ENCODE measurements at regions not wholly inside any gene's neighbourhood (a gene's known extent, or its start where the extent isn't known, plus 50 kb on each side); places are given as distances from the start of the nearest gene placed in this dataset.

DNA sequence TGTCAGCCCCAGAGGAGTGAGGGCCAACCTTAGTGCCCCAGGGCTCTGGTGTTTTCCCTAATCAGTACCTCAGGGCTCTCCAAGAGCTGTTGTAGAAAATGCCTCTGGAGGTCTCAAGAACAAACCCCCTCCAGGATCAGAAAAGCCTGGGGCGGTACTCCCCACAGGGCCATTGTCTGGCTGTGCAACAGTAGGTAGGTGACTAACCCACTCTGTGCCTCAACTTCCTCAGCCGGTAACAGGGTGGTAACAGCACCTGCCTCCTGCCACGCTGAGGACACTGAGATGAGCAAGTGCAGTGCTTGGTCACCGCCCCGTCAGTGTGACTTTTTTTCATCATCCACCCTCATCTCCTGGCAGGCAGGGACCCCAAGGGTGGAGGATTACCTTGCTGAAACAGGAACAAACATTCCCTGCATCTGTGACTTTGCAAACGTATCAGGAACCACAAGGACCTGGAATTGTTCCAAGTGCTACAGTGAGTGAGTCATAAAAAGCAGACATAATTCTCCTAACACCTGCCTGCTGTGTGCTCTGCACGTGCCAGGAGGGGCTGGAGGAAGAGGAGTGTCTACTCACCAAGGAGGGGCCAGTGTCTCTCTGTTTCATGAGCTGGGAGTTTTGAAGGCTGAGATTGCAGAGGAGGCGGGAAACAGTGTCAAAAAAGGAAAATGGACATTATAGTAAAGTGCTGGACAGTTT, 440.8 kb downstream of the NPHP4 start:
- ATAC-seq (ENCODE audit: low read depth) (no peak), DNase-seq (no peak)
- Mint-ChIP-seq H3K4me3 (no peak overlapping the region), H3K9me3 (peaks cover 5% of the 10 kb centered on the region), H3K27ac (no peak overlapping the region), H3K27me3 (peaks cover 4% of the 10 kb centered on the region), H3K36me3 (ENCODE audit: low read depth) (no peaks in the 10 kb centered on the region), H3K4me1 (no peaks in the 10 kb centered on the region)
- intact Hi-C loops (cut with micrococcal nuclease) = no loop called here
- ChIA-PET CTCF (no interaction called here), POLR2A (no interaction called here)
- TF ChIP-seq, protein P1, sequence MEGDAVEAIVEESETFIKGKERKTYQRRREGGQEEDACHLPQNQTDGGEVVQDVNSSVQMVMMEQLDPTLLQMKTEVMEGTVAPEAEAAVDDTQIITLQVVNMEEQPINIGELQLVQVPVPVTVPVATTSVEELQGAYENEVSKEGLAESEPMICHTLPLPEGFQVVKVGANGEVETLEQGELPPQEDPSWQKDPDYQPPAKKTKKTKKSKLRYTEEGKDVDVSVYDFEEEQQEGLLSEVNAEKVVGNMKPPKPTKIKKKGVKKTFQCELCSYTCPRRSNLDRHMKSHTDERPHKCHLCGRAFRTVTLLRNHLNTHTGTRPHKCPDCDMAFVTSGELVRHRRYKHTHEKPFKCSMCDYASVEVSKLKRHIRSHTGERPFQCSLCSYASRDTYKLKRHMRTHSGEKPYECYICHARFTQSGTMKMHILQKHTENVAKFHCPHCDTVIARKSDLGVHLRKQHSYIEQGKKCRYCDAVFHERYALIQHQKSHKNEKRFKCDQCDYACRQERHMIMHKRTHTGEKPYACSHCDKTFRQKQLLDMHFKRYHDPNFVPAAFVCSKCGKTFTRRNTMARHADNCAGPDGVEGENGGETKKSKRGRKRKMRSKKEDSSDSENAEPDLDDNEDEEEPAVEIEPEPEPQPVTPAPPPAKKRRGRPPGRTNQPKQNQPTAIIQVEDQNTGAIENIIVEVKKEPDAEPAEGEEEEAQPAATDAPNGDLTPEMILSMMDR (IDR thresholded peaks at IDR 0.05) = no peak

GRCh38 chr1:5548266-5548665, 444.0 kb downstream of the NPHP4 start:
- intact Hi-C loops (cut with micrococcal nuclease) = no loop called here
- Mint-ChIP-seq H3K27me3 (peaks cover 18% of the 10 kb centered on the region), H3K27ac (no peak overlapping the region), H3K4me3 (no peak overlapping the region), H3K36me3 (ENCODE audit: low read depth) (no peaks in the 10 kb centered on the region), H3K9me3 (no peaks in the 10 kb centered on the region), H3K4me1 (no peaks in the 10 kb centered on the region)
- DNase-seq = no peak
- no peak for ATAC-seq (ENCODE audit: low read depth)
- TF ChIP-seq, protein P1 (IDR thresholded peaks at IDR 0.05) = no peak
- ChIA-PET POLR2A (no interaction called here), CTCF (no interaction called here)

GRCh38 chr1:5543235-5543634, 449.0 kb downstream of the NPHP4 start:
- H3K4me3 Mint-ChIP-seq = no peak overlapping the region
- H3K27ac Mint-ChIP-seq = no peak overlapping the region
- no peak for DNase-seq
- H3K36me3 Mint-ChIP-seq (ENCODE audit: low read depth) = no peaks in the 10 kb centered on the region
- CTCF ChIA-PET = no interaction called here
- no peak for ATAC-seq (ENCODE audit: low read depth)
- intact Hi-C loops (cut with micrococcal nuclease) = no loop called here
- TF ChIP-seq, protein P1 (IDR thresholded peaks at IDR 0.05) = no peak
- POLR2A ChIA-PET = no interaction called here
- H3K4me1 Mint-ChIP-seq = no peaks in the 10 kb centered on the region
- peaks cover 7% of the 10 kb centered on the region for H3K9me3 Mint-ChIP-seq
- peaks cover 23% of the 10 kb centered on the region for H3K27me3 Mint-ChIP-seq

DNA sequence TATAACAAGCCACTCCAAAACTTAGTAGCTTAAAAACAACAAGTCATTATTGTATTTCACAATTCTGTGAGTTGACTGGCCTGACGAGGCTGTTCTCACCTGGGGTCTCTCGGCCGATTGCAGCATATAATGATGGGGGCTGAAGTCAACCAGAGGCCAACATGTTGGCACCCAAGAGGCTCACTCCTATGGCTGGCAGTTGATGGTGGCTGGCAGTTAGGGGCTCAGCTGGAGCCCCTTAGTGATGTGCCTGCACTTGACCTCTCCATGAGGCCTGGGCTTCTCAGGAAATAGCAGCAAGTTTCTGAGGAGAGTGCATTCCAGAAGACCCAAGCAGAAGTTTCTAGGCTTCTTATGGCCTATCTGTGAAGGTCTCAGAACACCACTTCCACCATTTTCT, 459.4 kb downstream of the NPHP4 start:
- Mint-ChIP-seq H3K4me3 (no peak overlapping the region), H3K4me1 (no peaks in the 10 kb centered on the region), H3K27me3 (no peaks in the 10 kb centered on the region), H3K36me3 (ENCODE audit: low read depth) (no peaks in the 10 kb centered on the region), H3K27ac (no peak overlapping the region), H3K9me3 (peaks cover 7% of the 10 kb centered on the region)
- intact Hi-C loops (cut with micrococcal nuclease) = no loop called here
- ChIA-PET POLR2A (no interaction called here), CTCF (no interaction called here)
- ATAC-seq (ENCODE audit: low read depth) = no peak
- no peak for DNase-seq
- TF ChIP-seq, protein P1 (IDR thresholded peaks at IDR 0.05) = no peak

GRCh38 chr1:5526822-5527551, 465.2 kb downstream of the NPHP4 start:
- TF ChIP-seq, protein P1 (IDR thresholded peaks at IDR 0.05) = no peak
- no peak for ATAC-seq (ENCODE audit: low read depth)
- DNase-seq = no peak
- POLR2A ChIA-PET = no interaction called here
- H3K4me1 Mint-ChIP-seq = no peaks in the 10 kb centered on the region
- CTCF ChIA-PET = no interaction called here
- intact Hi-C loops (cut with micrococcal nuclease) = no loop called here
- H3K4me3 Mint-ChIP-seq = no peak overlapping the region
- no peaks in the 10 kb centered on the region for H3K36me3 Mint-ChIP-seq (ENCODE audit: low read depth)
- H3K27me3 Mint-ChIP-seq = peaks cover 4% of the 10 kb centered on the region
- no peak overlapping the region for H3K27ac Mint-ChIP-seq
- peaks cover 7% of the 10 kb centered on the region for H3K9me3 Mint-ChIP-seq

Measured in activated B cell treated with CpG ODN at 0.5 μM for 24 hours (primary cell).